ENCODE measurements at regions not wholly inside any gene's neighbourhood (a gene's known extent, or its start where the extent isn't known, plus 50 kb on each side); places are given as distances from the start of the nearest gene placed in this dataset.

- no peaks in the 10 kb centered on the region for H4K20me1 ChIP-seq (ENCODE audit: insufficient read depth, low read length)
- no peak overlapping the region for H4K91ac ChIP-seq (ENCODE audit: insufficient read depth, low read depth, low read length)
- no TSS peak for BruUV-seq (replicated peaks)
- H3K23ac ChIP-seq (ENCODE audit: low read depth, low read length): no peak overlapping the region
- H4K5ac ChIP-seq (ENCODE audit: low read depth, low read length): 0 out of 2 replicates have a peak overlapping the region, but pooled peaks have one; percentile 30
- peak overlapping the region; percentile 5 for H3K4me2 ChIP-seq (ENCODE audit: low read depth, low read length)
- H4K8ac ChIP-seq (ENCODE audit: low read depth in 2 of 2, low read length in 2 of 2): no peak overlapping the region
- no peak overlapping the region for H2BK15ac ChIP-seq (ENCODE audit: low read depth, low read length)
- H3K9me1 ChIP-seq (ENCODE audit: insufficient read depth, low read length): no peaks in the 10 kb centered on the region
- CTCF ChIA-PET: no interaction called here
- dilution Hi-C loops (cut with HindIII; ENCODE audit: low sequenced_read_pairs, unreplicated experiment): no loop called here
- H3K79me1 ChIP-seq (ENCODE audit: low read depth in 1 of 2, low read length in 2 of 2): no peaks in the 10 kb centered on the region
- intact Hi-C loops (cut with micrococcal nuclease): no loop called here
- no peak overlapping the region for H3K56ac ChIP-seq (ENCODE audit: extremely low read depth, insufficient read depth, low read length)
- no peak overlapping the region for H3K27ac ChIP-seq (ENCODE audit: insufficient read depth, low read length)
- H2AFZ ChIP-seq (replicated peaks; ENCODE audit: low read length, poor library complexity): no peak overlapping the region
- DNase-seq (peak; percentile 50), ATAC-seq (ENCODE audit: low read depth) (peak; percentile 32; the same call in 1 of the 2 replicates)
- no peak overlapping the region for H2BK5ac ChIP-seq (ENCODE audit: low read depth, low read length, poor library complexity, severe bottlenecking)
- peak overlapping the region; percentile 30; the same call in 1 of the 2 replicates for H3K18ac ChIP-seq (ENCODE audit: low read depth, low read length)
- TF ChIP-seq BHLHE40 (IDR thresholded peaks at IDR 0.05; ENCODE audit: low read depth, low read length) (no peak), CEBPB (IDR thresholded peaks at IDR 0.05; ENCODE audit: low read depth, low read length) (peak; percentile 83)
- no peaks in the 10 kb centered on the region for H3K36me3 ChIP-seq (ENCODE audit: control insufficient read depth, insufficient read depth, low read length)
- H3K4ac ChIP-seq (ENCODE audit: low read depth, low read length): no peak overlapping the region; the same call in 1 of the 2 replicates
- H3K27me3 ChIP-seq (ENCODE audit: control insufficient read depth, insufficient read depth, low read length): no peaks in the 10 kb centered on the region
- 17% methylated on average over 1 of the region's 1 CpG; no CpG with 5 or more reads in 1 of the 2 experiments for whole genome bisulfite sequencing, 2 experiments (ENCODE audit: extremely low coverage in 2 of 2, insufficient read length in 1 of 2)
- peaks cover 4% of the 10 kb centered on the region for H3K4me1 ChIP-seq (ENCODE audit: control insufficient read depth, insufficient read depth, low read length)
- no peak overlapping the region for H2AK5ac ChIP-seq (ENCODE audit: low read depth, low read length)
- no peak overlapping the region; the same call in 1 of the 2 replicates for H2BK20ac ChIP-seq (ENCODE audit: low read depth, low read length)
- H2BK120ac ChIP-seq (ENCODE audit: low read depth, low read length): no peak overlapping the region
- no peak overlapping the region for H3K14ac ChIP-seq (replicated peaks; ENCODE audit: low read depth, low read length)
- in situ Hi-C loops (cut with MboI; ENCODE audit: low sequenced_read_pairs): no loop called here
- no peak overlapping the region for H3K9ac ChIP-seq (ENCODE audit: low read depth, low read length)
- POLR2A ChIA-PET (ENCODE audit: unreplicated experiment): no interaction called here
- H2AK9ac ChIP-seq (replicated peaks; ENCODE audit: low read depth, low read length, poor library complexity): no peak overlapping the region
- H3K9me3 ChIP-seq (ENCODE audit: control insufficient read depth, insufficient read depth, low read length): peaks cover 5% of the 10 kb centered on the region; the same call in 1 of the 2 replicates
- no peak overlapping the region for H3K4me3 ChIP-seq (ENCODE audit: insufficient read depth, low read depth, low read length)
These were observed 298.3 kb upstream of the TGFBR2 start for GRCh38 chr3:30308131-30308530.

Data from IMR-90 (cell line).